IMR-90 (cell line): ENCODE measurements at regions not wholly inside any gene's neighbourhood (a gene's known extent, or its start where the extent isn't known, plus 50 kb on each side); places are given as distances from the start of the nearest gene placed in this dataset.

Experiments used
- CEBPB ChIP-seq: IDR thresholded peaks from 2 replicates; pipeline ENCODE4 v1.6.1; 2012; ENCODE audit warnings: low read depth, low read length, improper control_type of control experiment
- MAZ ChIP-seq: IDR thresholded peaks from 2 replicates; pipeline ENCODE4 v1.6.1; 2012; ENCODE audit warnings: low read depth, mild to moderate bottlenecking, low read length, improper control_type of control experiment, moderate library complexity, borderline replicate concordance
- NFE2L2 ChIP-seq: fragments of 150-350 bp; IDR thresholded peaks from 2 replicates; pipeline ENCODE4 v1.6.1; 2016; ENCODE audit warnings: low read depth, mild to moderate bottlenecking, low read length
- POLR2A ChIP-seq: IDR thresholded peaks from 2 replicates; pipeline ENCODE4 v1.6.1; 2012; ENCODE audit warnings: mild to moderate bottlenecking, low read depth, low read length
- RCOR1 ChIP-seq: IDR thresholded peaks from 2 replicates; pipeline ENCODE4 v1.6.1; 2012; ENCODE audit warnings: mild to moderate bottlenecking, low read length, improper control_type of control experiment; ENCODE audit not compliant: insufficient replicate concordance
- SMC3 ChIP-seq: fragments of 150-350 bp; IDR thresholded peaks from 2 replicates; pipeline ENCODE4 v1.6.1; 2016; ENCODE audit warnings: low read depth, mild to moderate bottlenecking, antibody characterized with exemption, low read length, moderate library complexity
- USF2 ChIP-seq: fragments of 150-350 bp; IDR thresholded peaks from 2 replicates; pipeline ENCODE4 v1.6.1; 2017; ENCODE audit warnings: mild to moderate bottlenecking, antibody characterized with exemption, low read length, low read depth
- TF ChIP-seq, protein P1 (sequence below): conservative IDR thresholded peaks from 2 replicates; pipeline ENCODE4 v1.5.1; 2012; ENCODE audit warnings: mild to moderate bottlenecking, low read depth, low read length, improper control_type of control experiment

- TF ChIP-seq, protein P1, sequence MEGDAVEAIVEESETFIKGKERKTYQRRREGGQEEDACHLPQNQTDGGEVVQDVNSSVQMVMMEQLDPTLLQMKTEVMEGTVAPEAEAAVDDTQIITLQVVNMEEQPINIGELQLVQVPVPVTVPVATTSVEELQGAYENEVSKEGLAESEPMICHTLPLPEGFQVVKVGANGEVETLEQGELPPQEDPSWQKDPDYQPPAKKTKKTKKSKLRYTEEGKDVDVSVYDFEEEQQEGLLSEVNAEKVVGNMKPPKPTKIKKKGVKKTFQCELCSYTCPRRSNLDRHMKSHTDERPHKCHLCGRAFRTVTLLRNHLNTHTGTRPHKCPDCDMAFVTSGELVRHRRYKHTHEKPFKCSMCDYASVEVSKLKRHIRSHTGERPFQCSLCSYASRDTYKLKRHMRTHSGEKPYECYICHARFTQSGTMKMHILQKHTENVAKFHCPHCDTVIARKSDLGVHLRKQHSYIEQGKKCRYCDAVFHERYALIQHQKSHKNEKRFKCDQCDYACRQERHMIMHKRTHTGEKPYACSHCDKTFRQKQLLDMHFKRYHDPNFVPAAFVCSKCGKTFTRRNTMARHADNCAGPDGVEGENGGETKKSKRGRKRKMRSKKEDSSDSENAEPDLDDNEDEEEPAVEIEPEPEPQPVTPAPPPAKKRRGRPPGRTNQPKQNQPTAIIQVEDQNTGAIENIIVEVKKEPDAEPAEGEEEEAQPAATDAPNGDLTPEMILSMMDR = no peak
- no peak for TF ChIP-seq POLR2A
- no peak for TF ChIP-seq NFE2L2
- TF ChIP-seq CEBPB = no peak
- no peak for TF ChIP-seq USF2
- TF ChIP-seq SMC3 = no peak
- TF ChIP-seq RCOR1 = no peak
- no peak for TF ChIP-seq MAZ
Measured at GRCh38 chr10:117652228-117653169, 110.0 kb downstream of the EMX2 start.
